T1000 (cell line): ENCODE measurements at regions not wholly inside any gene's neighbourhood (a gene's known extent, or its start where the extent isn't known, plus 50 kb on each side); places are given as distances from the start of the nearest gene placed in this dataset.
"Not testable (repeated sequence)": the region's sequence is repeated elsewhere in the genome, so short reads cannot be mapped to it uniquely, and the experiment has no call there.

Source experiments
- DNase-seq: peaks from one replicate; lab custom pipeline; 2025; ENCODE audit warnings: mixed read lengths; lab: John Stamatoyannopoulos, UW

DNA sequence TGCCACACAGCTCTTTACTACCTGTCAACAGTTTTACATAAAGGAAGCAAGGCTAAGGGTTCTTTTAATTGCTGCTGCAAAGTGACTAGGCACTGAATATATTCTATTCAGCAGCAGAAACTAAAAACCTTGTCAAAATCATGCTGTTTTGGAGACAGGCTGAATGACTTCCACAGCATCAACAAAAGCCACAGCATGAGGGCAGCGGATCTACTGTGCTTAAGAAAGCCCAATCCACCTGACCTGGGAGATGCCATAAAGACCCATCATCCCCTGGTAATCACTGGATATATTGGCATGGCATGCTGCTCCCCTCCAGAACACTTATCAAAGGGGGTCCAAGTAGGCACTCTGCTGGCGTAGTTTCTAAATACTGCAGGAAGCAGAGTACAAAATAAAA lies 715.1 kb upstream of the SLC8A1 start:
- DNase-seq = no peak

GRCh38 chr2:41169744-41170143 lies 717.9 kb upstream of the SLC8A1 start:
- DNase-seq = no peak

- no peak for DNase-seq
These were observed 718.7 kb upstream of the SLC8A1 start for GRCh38 chr2:41170589-41170988.

DNA sequence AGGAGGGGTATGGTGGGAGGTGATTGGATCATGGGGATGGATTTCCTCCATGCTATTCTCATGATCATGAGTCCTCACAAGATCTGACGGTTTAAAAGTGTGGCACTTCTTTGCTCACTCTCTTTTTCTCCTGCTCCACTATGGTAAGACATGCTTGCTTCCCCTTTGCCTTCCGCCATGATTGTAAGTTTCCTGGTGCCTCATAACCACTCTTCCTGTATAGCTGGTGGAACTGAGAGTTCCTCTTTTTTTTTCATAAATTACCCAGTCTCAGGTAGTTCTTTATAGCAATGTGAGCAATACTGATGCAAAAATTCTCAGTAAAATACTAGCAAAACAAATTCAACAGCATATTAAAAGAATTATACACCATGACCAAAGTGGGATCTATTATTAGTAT lies 728.5 kb upstream of the SLC8A1 start:
- no peak for DNase-seq

DNA sequence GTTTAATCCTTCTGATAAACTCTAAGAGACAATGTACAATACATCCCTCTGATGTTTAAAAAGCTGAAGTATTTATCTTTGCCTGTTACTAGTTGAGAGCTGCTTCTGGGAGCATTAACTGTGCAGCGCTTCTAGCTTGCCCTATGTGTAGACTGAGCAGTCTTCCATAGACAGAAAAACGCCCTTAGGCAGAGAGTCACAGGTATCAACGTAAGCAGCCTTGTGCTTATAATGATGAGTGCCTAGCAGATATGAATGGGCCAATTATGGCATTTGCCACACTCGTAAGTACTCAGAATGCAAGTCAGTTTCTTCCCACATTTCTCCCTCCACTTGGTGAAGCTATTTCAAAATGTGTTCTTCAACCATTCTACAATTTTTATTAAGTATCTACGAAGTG lies 731.1 kb upstream of the SLC8A1 start:
- no peak for DNase-seq

- no peak for DNase-seq
These were observed 735.7 kb upstream of the SLC8A1 start for GRCh38 chr2:41187376-41188122.

DNA sequence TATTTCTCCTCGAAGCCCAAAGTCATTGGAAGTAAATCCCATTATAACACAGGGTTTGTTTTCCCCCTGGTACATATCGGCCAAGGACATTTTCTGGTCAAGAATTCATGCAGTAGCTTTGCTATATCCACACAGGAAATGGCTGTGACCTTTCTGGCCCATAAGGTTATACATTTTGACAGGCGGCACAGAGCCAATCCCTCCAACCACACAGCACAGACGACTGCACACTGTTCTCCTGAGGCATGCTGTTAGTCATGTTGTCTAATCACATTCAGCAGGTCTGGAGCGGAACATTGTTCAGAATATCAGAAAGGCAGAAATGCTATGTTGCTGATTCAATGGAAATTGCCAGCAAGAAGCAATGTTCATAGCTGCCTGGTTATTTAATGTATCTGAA lies 742.3 kb upstream of the SLC8A1 start:
- DNase-seq = no peak

DNA sequence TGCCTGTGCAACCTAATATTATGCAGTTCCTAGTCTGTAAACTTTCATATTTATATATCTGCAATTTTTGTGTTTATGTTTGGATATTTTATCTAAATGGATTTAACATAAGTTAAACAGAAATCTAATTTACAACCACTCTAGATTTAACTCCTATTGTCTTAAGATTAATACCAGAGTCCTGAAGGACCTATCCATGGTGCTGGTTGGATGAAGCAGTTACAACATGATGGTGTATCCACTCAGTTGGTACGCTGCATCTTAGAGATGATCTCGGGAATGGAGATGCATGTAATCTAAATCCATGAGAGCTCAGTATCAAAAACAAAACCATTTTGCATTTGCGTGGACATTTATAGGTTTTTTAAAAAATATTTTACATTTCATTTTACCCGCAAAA lies 745.9 kb upstream of the SLC8A1 start:
- no peak for DNase-seq

DNA sequence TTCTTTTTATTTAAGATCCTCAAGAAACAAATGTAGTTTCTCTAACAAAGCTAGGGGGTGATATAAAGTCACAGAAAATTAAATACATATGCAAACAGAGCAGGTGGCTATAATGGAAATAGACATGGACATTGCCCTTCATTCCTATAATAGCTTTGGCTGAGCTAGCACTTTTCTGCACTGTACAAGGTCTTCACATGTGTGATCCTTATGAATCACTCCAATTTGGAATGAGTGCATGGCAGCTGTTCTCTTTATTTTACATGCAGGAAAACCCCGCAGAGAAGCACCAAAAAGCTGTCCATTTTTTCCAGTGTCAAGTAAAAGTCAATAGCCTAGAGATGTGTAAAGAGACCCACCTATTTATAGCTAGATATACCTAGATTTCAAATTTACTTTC lies 747.4 kb upstream of the SLC8A1 start:
- DNase-seq = no peak

GRCh38 chr2:41204315-41204714 lies 752.4 kb upstream of the SLC8A1 start:
- no peak for DNase-seq

DNA sequence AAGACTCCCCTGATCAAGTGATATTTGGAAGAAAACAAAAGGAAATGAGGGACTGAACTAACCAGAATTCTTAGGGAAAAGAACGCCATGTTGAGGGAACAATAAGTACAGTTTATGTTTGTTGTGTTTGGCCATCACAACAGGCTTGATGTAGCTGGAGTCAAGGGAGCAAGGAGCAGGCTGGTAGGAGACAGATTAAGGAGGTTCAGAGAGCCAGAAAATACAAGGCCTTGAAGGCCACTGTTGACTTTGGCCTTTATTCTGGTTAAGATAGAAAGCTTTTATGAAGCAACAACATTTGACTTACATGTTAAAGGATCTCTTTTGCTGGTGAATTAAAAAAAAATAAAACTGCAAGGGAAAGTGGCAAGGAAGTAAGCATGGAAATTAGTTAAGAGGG lies 754.1 kb upstream of the SLC8A1 start:
- no peak for DNase-seq

DNA sequence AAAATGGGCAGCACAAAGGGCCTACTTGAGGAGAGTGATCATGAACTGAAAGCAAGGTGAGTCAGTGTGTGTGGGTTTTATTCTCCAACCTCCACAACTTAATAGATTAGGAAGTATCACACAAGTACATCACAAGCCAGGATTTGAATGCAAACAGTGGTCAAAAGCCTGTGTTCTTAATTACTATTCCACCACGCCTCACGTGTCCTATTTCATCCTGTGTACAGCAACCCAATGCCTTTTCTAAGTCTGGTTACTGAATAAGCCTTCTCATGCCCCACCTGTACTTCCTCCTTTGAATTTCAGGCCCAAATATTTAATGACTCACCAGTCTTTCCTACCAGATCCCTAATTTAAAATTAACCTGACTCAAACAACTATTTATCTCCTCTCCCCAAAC lies 755.7 kb upstream of the SLC8A1 start:
- DNase-seq = no peak

DNA sequence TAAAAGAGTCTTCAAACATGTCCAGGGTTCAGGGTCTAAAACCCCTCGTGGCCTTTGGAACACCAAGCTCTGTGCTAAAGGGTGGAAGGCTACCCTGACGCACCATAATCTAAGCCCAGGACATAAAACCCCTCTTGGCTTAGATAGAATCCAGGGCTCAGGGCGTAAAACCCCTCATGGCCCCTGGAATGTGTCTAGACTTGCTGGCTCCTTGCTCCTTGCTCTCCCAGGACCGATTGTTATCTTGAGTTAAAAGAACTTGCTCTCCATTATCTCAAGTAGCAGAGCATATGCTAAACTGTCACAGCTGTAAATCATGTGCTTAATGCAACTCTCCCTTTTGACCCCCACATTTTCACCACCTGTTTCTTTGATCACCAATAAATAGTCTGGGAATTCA lies 758.1 kb upstream of the SLC8A1 start:
- DNase-seq = not testable (repeated sequence)

DNA sequence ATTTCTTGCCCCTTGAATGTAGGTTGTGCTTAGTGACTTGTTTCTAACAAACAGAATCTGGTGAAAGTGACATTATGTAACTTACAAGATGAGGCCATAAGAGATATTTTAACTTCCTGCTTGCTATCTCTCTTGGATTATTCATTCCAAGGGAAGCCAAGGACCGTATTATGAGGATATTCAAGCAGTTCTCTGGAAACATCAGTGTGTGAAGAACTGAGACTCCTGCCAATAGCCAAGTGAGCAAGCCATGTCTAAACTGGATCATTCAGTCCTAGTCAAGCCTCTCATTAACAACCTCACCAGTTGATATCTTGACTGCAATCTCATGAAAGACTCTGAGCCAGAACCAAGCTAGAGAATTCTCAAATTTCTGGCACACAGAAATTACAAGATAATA lies 765.1 kb upstream of the SLC8A1 start:
- no peak for DNase-seq

DNA sequence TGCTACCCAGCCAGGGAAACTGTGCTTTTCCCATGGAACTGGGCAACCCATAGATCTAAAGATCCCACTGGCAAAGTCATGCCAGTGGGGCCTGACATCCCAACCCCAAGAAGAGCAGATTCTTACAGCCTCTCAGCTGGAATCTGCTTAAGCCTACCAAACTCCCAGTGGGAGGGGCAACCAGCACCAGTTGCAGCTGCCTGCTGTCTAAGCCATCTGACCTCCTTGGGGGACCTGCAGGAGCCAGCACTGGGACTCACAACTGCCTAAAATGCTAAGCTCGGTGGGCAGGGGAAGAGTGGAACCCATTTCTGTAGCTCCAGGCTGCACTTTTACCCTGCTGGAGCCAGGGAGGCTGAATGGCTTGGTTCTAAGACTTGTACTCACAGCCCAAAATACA lies 770.7 kb upstream of the SLC8A1 start:
- no peak for DNase-seq

GRCh38 chr2:41234093-41234492 lies 782.2 kb upstream of the SLC8A1 start:
- DNase-seq = no peak

GRCh38 chr2:41241325-41242000 lies 789.6 kb upstream of the SLC8A1 start:
- no peak for DNase-seq

DNA sequence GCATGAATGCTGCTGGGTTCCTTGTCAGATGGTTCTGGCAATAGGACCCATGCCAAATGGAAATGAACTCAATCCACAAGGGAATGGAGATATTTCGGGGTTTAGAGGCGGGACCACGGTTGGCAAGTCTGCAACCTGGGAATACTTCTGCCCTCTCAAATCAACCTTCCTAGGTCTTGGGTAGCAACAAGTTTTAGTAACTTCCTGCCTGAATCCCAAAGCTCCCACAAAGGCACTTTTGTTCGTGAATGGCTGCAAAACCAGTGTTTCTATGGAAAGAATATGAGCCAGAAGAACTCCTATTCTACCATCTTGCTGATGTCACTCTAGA lies 790.1 kb upstream of the SLC8A1 start:
- DNase-seq = no peak

DNA sequence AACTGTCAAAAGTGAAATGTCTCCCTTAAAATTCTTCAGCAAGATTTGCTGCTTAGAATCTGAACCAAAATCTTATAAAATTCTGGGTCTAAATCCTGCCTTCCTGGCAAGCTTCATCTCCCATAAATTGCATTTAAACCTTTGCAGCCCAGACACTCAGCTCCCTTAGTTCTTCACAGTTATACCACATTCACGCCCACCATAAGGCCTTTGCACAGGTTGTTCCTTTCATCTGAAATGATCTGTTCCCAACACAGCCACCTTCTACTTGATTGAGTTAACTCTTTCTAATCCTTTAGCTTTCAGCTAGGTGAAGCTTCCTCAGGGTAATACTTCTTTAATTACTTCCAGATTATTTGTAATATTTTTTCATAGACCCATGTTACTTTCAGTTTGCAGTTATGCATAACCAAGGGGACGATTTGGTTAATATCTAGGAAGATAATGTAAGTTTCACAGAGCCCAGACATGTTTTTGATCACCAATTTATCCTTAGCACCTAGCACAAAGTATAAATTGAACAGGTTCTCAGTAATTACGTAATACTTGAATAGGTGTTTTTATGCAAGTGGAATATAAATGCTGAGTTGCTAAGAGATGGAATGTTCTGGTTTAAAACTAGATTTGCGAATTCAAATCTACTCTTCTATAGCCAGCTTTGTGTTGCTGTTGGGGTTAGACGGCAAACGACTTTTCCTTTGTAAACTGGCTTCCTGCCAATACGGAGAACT lies 779.7 kb upstream of the PKDCC start:
- no peak for DNase-seq

DNA sequence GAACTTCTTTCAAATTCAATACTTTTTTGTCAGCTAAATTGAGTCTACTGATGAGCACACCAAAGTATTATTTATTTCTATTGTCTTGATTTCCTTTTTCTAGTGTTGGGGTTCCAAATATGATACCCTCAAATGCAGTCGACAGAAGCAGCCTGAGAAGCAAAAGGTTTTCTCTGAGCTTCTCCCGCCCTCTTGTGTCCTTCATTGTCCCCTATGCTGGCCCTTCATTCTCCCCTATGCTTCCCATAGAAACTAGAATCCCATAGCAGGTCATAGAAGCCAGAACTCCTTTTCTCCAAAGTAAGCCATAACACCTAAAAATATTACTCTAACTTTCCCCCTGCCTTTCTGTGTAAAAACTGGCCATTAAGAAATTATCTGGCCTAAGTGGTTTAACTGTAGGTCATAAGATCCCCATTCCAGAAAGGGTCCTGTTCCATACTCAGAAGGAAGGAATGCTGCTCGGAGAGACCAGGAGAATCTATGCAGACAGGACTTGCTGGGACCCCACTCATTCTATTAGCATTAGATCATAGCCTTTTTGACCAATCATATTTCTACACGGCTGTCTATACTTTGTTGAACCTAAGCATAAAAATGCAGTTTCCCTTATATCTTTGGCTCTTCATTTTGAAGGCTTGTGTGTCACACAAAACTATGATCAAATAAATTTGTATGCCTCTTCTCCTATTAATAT lies 764.6 kb upstream of the PKDCC start:
- no peak for DNase-seq

- DNase-seq = no peak
These were observed 754.3 kb upstream of the PKDCC start for GRCh38 chr2:41293491-41293890.

- DNase-seq = no peak
These were observed 753.5 kb upstream of the PKDCC start for GRCh38 chr2:41294331-41294730.

DNA sequence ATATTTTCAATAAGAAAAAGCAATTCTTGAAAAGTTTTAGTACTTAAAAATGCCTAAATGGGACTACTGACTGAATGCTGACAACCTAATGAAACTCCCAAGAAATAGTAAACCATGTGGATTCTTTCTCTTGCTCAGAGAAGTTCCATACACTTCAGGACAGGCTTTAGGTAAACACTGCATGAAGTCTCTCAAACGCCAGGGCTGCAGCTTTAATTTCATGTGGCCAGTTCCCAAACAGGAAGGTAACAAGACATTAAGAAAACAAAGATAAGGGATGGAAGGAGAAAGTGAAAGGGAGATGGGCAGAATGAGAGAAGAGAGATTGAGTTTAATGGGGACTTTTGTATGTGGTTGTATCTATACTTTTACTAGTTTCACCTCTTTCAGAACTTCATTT lies 734.7 kb upstream of the PKDCC start:
- no peak for DNase-seq
